ENCODE measurements at regions not wholly inside any gene's neighbourhood (a gene's known extent, or its start where the extent isn't known, plus 50 kb on each side); places are given as distances from the start of the nearest gene placed in this dataset.

DNA sequence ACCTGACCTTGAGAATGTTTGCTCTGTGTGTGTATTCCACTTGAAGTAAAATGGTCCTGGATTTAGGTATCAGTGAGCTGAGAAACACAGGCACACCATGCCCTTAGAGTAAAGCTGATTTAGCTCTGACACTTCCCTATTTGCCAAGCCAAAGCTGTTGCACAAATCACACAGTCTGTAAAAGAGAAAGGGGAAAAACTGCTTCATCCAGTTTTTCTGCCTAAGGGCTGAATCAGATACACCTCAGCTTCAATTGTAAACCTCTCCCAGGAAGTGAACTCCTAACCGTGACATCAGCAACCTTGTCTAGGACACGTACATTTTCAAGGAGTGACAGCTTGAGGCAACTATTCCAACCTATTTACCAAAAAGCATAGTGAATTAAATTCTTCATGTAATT lies 150.4 kb downstream of the NR4A2 start:
- H3K4me3 Mint-ChIP-seq (ENCODE audit: unreplicated experiment), result no peak overlapping the region
- H3K27ac Mint-ChIP-seq (ENCODE audit: low read depth, unreplicated experiment), result peak overlapping the region; percentile 29
- no peaks in the 10 kb centered on the region for H3K27me3 Mint-ChIP-seq (ENCODE audit: insufficient read depth, unreplicated experiment)
- no peaks in the 10 kb centered on the region for H3K36me3 Mint-ChIP-seq (ENCODE audit: insufficient read depth, unreplicated experiment)
- TF ChIP-seq CTCF (IDR thresholded peaks at IDR 0.05; ENCODE audit: unreplicated experiment), result no peak
- peak; percentile 84 for DNase-seq (ENCODE audit: unreplicated experiment)
- H3K9me3 Mint-ChIP-seq (ENCODE audit: unreplicated experiment), result no peaks in the 10 kb centered on the region
- BruUV-seq (replicated peaks), result no TSS peak
- peaks cover 10% of the 10 kb centered on the region for H3K4me1 Mint-ChIP-seq (ENCODE audit: insufficient read depth, unreplicated experiment)
- ChIA-PET POLR2A (interaction anchor here (1.4 to 2.0 kb wide), 3 partner anchors 14 to 152 kb away, joined by 4 to 12 read pairs (median 5); no protein-coding TSS in a partner anchor), CTCF (interaction anchor here (0.6 to 1.0 kb wide), 2 partner anchors 408 to 1120 kb away, joined by 3 read pairs; no protein-coding TSS in a partner anchor)
- intact Hi-C loops (cut with micrococcal nuclease), result no loop called here

GRCh38 chr2:156181208-156181607 lies 151.3 kb downstream of the NR4A2 start:
- Mint-ChIP-seq H3K4me1 (ENCODE audit: insufficient read depth, unreplicated experiment) (peaks cover 10% of the 10 kb centered on the region), H3K27me3 (ENCODE audit: insufficient read depth, unreplicated experiment) (no peaks in the 10 kb centered on the region), H3K9me3 (ENCODE audit: unreplicated experiment) (no peaks in the 10 kb centered on the region), H3K36me3 (ENCODE audit: insufficient read depth, unreplicated experiment) (no peaks in the 10 kb centered on the region), H3K27ac (ENCODE audit: low read depth, unreplicated experiment) (no peak overlapping the region), H3K4me3 (ENCODE audit: unreplicated experiment) (no peak overlapping the region)
- ChIA-PET CTCF (interaction anchor here (0.6 to 1.0 kb wide), 4 partner anchors 408 to 1121 kb away, joined by 3 to 5 read pairs (median 4); no protein-coding TSS in a partner anchor), POLR2A (interaction anchor here (1.9 to 2.0 kb wide), 2 partner anchors 13 to 153 kb away, joined by 5 to 12 read pairs; no protein-coding TSS in a partner anchor)
- intact Hi-C loops (cut with micrococcal nuclease), result no loop called here
- DNase-seq (ENCODE audit: unreplicated experiment), result no peak
- no TSS peak for BruUV-seq (replicated peaks)
- no peak for TF ChIP-seq CTCF (IDR thresholded peaks at IDR 0.05; ENCODE audit: unreplicated experiment)

DNA sequence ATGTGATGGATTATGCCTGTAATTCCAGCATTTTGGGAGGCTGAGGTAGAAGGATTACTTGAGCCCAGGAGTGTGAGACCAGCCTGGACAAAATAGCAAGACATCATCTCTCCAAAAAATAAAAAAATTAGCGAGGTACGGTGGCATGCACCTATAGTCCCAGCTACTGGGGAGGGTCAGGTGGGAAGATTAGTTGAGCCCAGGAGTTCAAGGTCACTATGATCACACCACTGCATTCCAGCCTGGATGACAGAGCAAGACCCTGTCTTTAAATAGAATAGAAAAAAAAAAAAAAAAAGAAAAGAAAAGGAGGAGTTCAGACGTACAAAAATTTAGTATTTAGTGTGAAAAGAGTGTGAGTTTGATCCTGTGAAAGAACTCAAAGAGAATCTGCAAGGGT lies 154.9 kb downstream of the NR4A2 start:
- Mint-ChIP-seq H3K27me3 (ENCODE audit: insufficient read depth, unreplicated experiment) (no peaks in the 10 kb centered on the region), H3K36me3 (ENCODE audit: insufficient read depth, unreplicated experiment) (peaks cover 3% of the 10 kb centered on the region), H3K4me3 (ENCODE audit: unreplicated experiment) (no peak overlapping the region), H3K4me1 (ENCODE audit: insufficient read depth, unreplicated experiment) (peaks cover 10% of the 10 kb centered on the region), H3K9me3 (ENCODE audit: unreplicated experiment) (no peaks in the 10 kb centered on the region), H3K27ac (ENCODE audit: low read depth, unreplicated experiment) (no peak overlapping the region)
- no peak for TF ChIP-seq CTCF (IDR thresholded peaks at IDR 0.05; ENCODE audit: unreplicated experiment)
- POLR2A ChIA-PET, result no interaction called here
- CTCF ChIA-PET, result no interaction called here
- DNase-seq (ENCODE audit: unreplicated experiment), result no peak
- no TSS peak for BruUV-seq (replicated peaks)
- intact Hi-C loops (cut with micrococcal nuclease), result no loop called here

GRCh38 chr2:156175946-156176345 lies 156.6 kb downstream of the NR4A2 start:
- TF ChIP-seq CTCF (IDR thresholded peaks at IDR 0.05; ENCODE audit: unreplicated experiment), result no peak
- no TSS peak for BruUV-seq (replicated peaks)
- Mint-ChIP-seq H3K27me3 (ENCODE audit: insufficient read depth, unreplicated experiment) (no peaks in the 10 kb centered on the region), H3K4me3 (ENCODE audit: unreplicated experiment) (no peak overlapping the region), H3K27ac (ENCODE audit: low read depth, unreplicated experiment) (no peak overlapping the region), H3K4me1 (ENCODE audit: insufficient read depth, unreplicated experiment) (no peaks in the 10 kb centered on the region), H3K9me3 (ENCODE audit: unreplicated experiment) (no peaks in the 10 kb centered on the region), H3K36me3 (ENCODE audit: insufficient read depth, unreplicated experiment) (peaks cover 5% of the 10 kb centered on the region)
- ChIA-PET CTCF (no interaction called here), POLR2A (no interaction called here)
- no peak for DNase-seq (ENCODE audit: unreplicated experiment)
- intact Hi-C loops (cut with micrococcal nuclease), result no loop called here

Measured in MCF 10A (cell line).